ENCODE measurements at regions not wholly inside any gene's neighbourhood (a gene's known extent, or its start where the extent isn't known, plus 50 kb on each side); places are given as distances from the start of the nearest gene placed in this dataset.

- TF ChIP-seq, protein P1, sequence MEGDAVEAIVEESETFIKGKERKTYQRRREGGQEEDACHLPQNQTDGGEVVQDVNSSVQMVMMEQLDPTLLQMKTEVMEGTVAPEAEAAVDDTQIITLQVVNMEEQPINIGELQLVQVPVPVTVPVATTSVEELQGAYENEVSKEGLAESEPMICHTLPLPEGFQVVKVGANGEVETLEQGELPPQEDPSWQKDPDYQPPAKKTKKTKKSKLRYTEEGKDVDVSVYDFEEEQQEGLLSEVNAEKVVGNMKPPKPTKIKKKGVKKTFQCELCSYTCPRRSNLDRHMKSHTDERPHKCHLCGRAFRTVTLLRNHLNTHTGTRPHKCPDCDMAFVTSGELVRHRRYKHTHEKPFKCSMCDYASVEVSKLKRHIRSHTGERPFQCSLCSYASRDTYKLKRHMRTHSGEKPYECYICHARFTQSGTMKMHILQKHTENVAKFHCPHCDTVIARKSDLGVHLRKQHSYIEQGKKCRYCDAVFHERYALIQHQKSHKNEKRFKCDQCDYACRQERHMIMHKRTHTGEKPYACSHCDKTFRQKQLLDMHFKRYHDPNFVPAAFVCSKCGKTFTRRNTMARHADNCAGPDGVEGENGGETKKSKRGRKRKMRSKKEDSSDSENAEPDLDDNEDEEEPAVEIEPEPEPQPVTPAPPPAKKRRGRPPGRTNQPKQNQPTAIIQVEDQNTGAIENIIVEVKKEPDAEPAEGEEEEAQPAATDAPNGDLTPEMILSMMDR (IDR thresholded peaks at IDR 0.05), result no peak
- TF ChIP-seq POLR2A (IDR thresholded peaks at IDR 0.05), result no peak
Observed at GRCh38 chr21:15242906-15243305, 178.1 kb upstream of the NRIP1 start.
